K562 (cell line): ENCODE measurements at regions not wholly inside any gene's neighbourhood (a gene's known extent, or its start where the extent isn't known, plus 50 kb on each side); places are given as distances from the start of the nearest gene placed in this dataset.
A peak's percentile ranks its signal among the peaks of the same experiment; 100 is the strongest.

Experiments
- ATAC-seq: fragments of 200-7000 bp; cut with Tn5 transposase; 3 replicates; pipeline ENCODE4 v1.9.1; 2020; ENCODE audit warnings: moderate library complexity
- BruUV-seq: library from RNA; stranded (reverse); fragments of 400-500 nt; replicated peaks from 2 replicates; lab custom pipeline; 2021; lab: Mats Ljungman, UMichigan
- CTCF ChIA-PET: fragments of 300-600 bp; formaldehyde crosslinking; extraction: SDS; loops from one replicate; lab custom pipeline; 2021; ENCODE audit warnings: low intra/inter-chr PET ratio; lab: Yijun Ruan, JAX
- POLR2A ChIA-PET: fragments of 300-600, 350-650 bp; sonication (Branson Sonifier 250); formaldehyde crosslinking; extraction: SDS; loops from one replicate; lab custom pipeline; 2021; ENCODE audit warnings: antibody characterized with exemption, inconsistent platforms; lab: Yijun Ruan, JAX
- DNase-seq, 4 experiments: peaks; one replicate each; pipeline versions ENCODE4 v3.0.0 to v3.0.0-alpha.2; 2011 to 2018; ENCODE audit warnings: low spot score in 3 of 4, mixed read lengths in 3 of 4; ENCODE audit errors: extremely low read depth in 1 of 4
- FAIRE-seq: peaks from 2 replicates; lab custom pipeline; 2011; peaks lifted over from hg19 to GRCh38; lab: Jason Lieb, UNC
- H2AFZ ChIP-seq: 2 replicates; pipeline ENCODE4 v1.6.0; 2011; ENCODE audit warnings: low read depth, low read length, control low read depth, inconsistent platforms
- H3K27ac ChIP-seq: fragments of 200-600 bp; 3 replicates; pipeline ENCODE4 v1.8.0; 2011; ENCODE audit warnings: low read depth, mild to moderate bottlenecking, control low read depth, inconsistent platforms, low read length, moderate library complexity, mixed read lengths; ENCODE audit errors: extremely low read depth
- H3K27me3 ChIP-seq, 2 experiments: fragments of 300-600 bp in 1 of 2; 2 replicates in 1 of 2; 3 replicates in 1 of 2; pipeline versions ENCODE4 v1.6.0 to v1.8.0; 2011; ENCODE audit warnings: inconsistent platforms in 2 of 2, low read length in 2 of 2, mild to moderate bottlenecking in 1 of 2, mixed read lengths in 1 of 2, moderate library complexity in 1 of 2; ENCODE audit not compliant: control insufficient read depth in 2 of 2, insufficient read depth in 2 of 2
- H3K36me3 ChIP-seq: fragments of 300-600 bp; 3 replicates; pipeline ENCODE4 v1.8.0; 2011; ENCODE audit warnings: mild to moderate bottlenecking, low read length, inconsistent platforms; ENCODE audit not compliant: control insufficient read depth, insufficient read depth
- H3K4me1 ChIP-seq, 2 experiments: fragments of 200-600 bp in 1 of 2; replicated peaks in 1 of 2; 2 replicates in 1 of 2; 3 replicates in 1 of 2; pipeline versions ENCODE4 v1.5.1 to v1.8.0; 2011; ENCODE audit warnings: inconsistent platforms in 2 of 2, low read length in 2 of 2, mild to moderate bottlenecking in 1 of 2, mixed read lengths in 1 of 2, moderate library complexity in 1 of 2; ENCODE audit not compliant: control insufficient read depth in 2 of 2, insufficient read depth in 2 of 2
- H3K4me2 ChIP-seq: 2 replicates; pipeline ENCODE4 v1.6.1; 2011; ENCODE audit warnings: low read length, control low read depth, inconsistent platforms, mixed read lengths; ENCODE audit not compliant: insufficient read depth
- H3K4me3 ChIP-seq: fragments of 200-600 bp; sonication (generic), shearing (Covaris generic); 2 replicates; pipeline ENCODE4 v1.5.1; 2016; ENCODE audit warnings: control low read depth, inconsistent platforms
- H3K79me2 ChIP-seq: fragments of 200-600 bp; 3 replicates; pipeline ENCODE4 v1.8.0; 2011; ENCODE audit warnings: low read length, inconsistent platforms; ENCODE audit not compliant: control insufficient read depth, insufficient read depth
- H3K9ac ChIP-seq, 2 experiments: 2 replicates each; pipeline versions ENCODE4 v1.6.0 to v1.6.1; 2011; ENCODE audit warnings: low read depth in 2 of 2, low read length in 2 of 2, control low read depth in 1 of 2, inconsistent platforms in 1 of 2, mild to moderate bottlenecking in 1 of 2, mixed read lengths in 1 of 2; ENCODE audit not compliant: insufficient read depth in 1 of 2
- H3K9me1 ChIP-seq: one replicate; pipeline ENCODE4 v1.6.0; 2011; ENCODE audit warnings: inconsistent platforms, mild to moderate bottlenecking, low read length, moderate library complexity; ENCODE audit not compliant: control insufficient read depth, insufficient read depth
- H3K9me3 ChIP-seq: replicated peaks from 2 replicates; pipeline ENCODE4 v1.5.1; 2011; ENCODE audit warnings: low read depth, low read length, inconsistent platforms; ENCODE audit not compliant: control insufficient read depth, insufficient read depth
- H4K20me1 ChIP-seq: replicated peaks from 2 replicates; pipeline ENCODE4 v1.6.1; 2011; ENCODE audit warnings: low read length, inconsistent platforms, mixed read lengths; ENCODE audit not compliant: control insufficient read depth, insufficient read depth
- CREBBP ChIP-seq: IDR thresholded peaks from one replicate; pipeline ENCODE4 v1.6.1; 2012; ENCODE audit warnings: low read depth, mild to moderate bottlenecking, control low read depth, inconsistent platforms, low read length
- E4F1 ChIP-seq: fragments of 250-450 bp; sonication (Bioruptor Pico); IDR thresholded peaks from 2 replicates; pipeline ENCODE4 v1.5.0; 2021; ENCODE audit warnings: mild to moderate bottlenecking, borderline replicate concordance
- HES1 ChIP-seq: fragments of 450-650 bp; IDR thresholded peaks from 2 replicates; pipeline ENCODE4 v1.6.1; 2016; ENCODE audit warnings: low read depth, mild to moderate bottlenecking, moderate library complexity
- KAT8 ChIP-seq: fragments of 450-650 bp; IDR thresholded peaks from 2 replicates; pipeline ENCODE4 v1.6.1; 2016; ENCODE audit warnings: low read depth, mild to moderate bottlenecking
- KDM4B ChIP-seq, 2 experiments: fragments of 450-650 bp in 1 of 2; sonication (generic) in 1 of 2; IDR thresholded peaks; 2 replicates each; pipeline ENCODE4 v1.6.1; 2016 to 2017; ENCODE audit warnings: borderline replicate concordance in 2 of 2, antibody characterized with exemption in 1 of 2, low read depth in 1 of 2, mild to moderate bottlenecking in 1 of 2
- KLF13 ChIP-seq: fragments of 450-650 bp; IDR thresholded peaks from 2 replicates; pipeline ENCODE4 v1.6.1; 2016; ENCODE audit warnings: missing genetic modification characterization, low read depth, mild to moderate bottlenecking, missing compliant biosample characterization, moderate library complexity, borderline replicate concordance
- MIER1 ChIP-seq: fragments of 450-650 bp; IDR thresholded peaks from 2 replicates; pipeline ENCODE4 v1.6.1; 2016; ENCODE audit warnings: antibody characterized with exemption, mild to moderate bottlenecking, low read depth
- MLX ChIP-seq, 2 experiments: fragments of 450-650 bp in 1 of 2; sonication (generic) in 1 of 2; formaldehyde crosslinking; conservative IDR thresholded peaks; 2 replicates each; pipeline versions ENCODE4 v1.4.0 to v1.8.1; 2020 to 2022; ENCODE audit warnings: mild to moderate bottlenecking in 1 of 2, missing genetic modification reagents in 1 of 2
- NCOA4 ChIP-seq: fragments of 450-650 bp; IDR thresholded peaks from 2 replicates; pipeline ENCODE4 v1.6.1; 2018; ENCODE audit warnings: mild to moderate bottlenecking; ENCODE audit not compliant: partially characterized antibody
- NR2C2 ChIP-seq, 2 experiments: fragments of 200-800 bp in 1 of 2; sonication (Bioruptor generic) in 1 of 2; sonication (generic) in 1 of 2; formaldehyde crosslinking in 1 of 2; IDR thresholded peaks; 2 replicates each; pipeline versions ENCODE4 v1.6.1 to v1.8.0; 2016 to 2022; ENCODE audit warnings: mild to moderate bottlenecking in 1 of 2, missing compliant biosample characterization in 1 of 2, missing genetic modification characterization in 1 of 2, missing genetic modification reagents in 1 of 2
- PHB2 ChIP-seq: fragments of 450-650 bp; IDR thresholded peaks from 2 replicates; pipeline ENCODE4 v1.6.1; 2017; ENCODE audit warnings: low read depth
- RBM25 ChIP-seq: fragments of 200-400 bp; formaldehyde crosslinking; IDR thresholded peaks from 2 replicates; pipeline ENCODE4 v1.6.1; 2018; ENCODE audit warnings: low read length, low read depth, moderate library complexity; ENCODE audit not compliant: severe bottlenecking
- SNRNP70 ChIP-seq: fragments of 200-400 bp; formaldehyde crosslinking; optimal IDR thresholded peaks from 2 replicates; pipeline ENCODE3; 2017; ENCODE audit warnings: low read depth, low read length
- TCF3 ChIP-seq: sonication (generic); formaldehyde crosslinking; IDR thresholded peaks from 2 replicates; pipeline ENCODE4 v1.4.0; 2020; ENCODE audit warnings: mild to moderate bottlenecking, missing genetic modification reagents
- ZNF740 ChIP-seq, 3 experiments: fragments of 200-800 bp in 1 of 3; sonication (Bioruptor generic) in 1 of 3; sonication (generic) in 1 of 3; formaldehyde crosslinking in 1 of 3; IDR thresholded peaks; 2 replicates each; pipeline versions ENCODE4 v1.6.1 to v1.8.0; 2016 to 2022; ENCODE audit warnings: mild to moderate bottlenecking in 2 of 3, missing compliant biosample characterization in 2 of 3, missing genetic modification characterization in 2 of 3, missing genetic modification reagents in 1 of 3
- ZSCAN29 ChIP-seq: fragments of 450-650 bp; IDR thresholded peaks from 2 replicates; pipeline ENCODE4 v1.6.1; 2017
- WGBS: fragments of 100-300 bp; shearing (Covaris generic); methylation state at CpG from one replicate; pipeline ENCODE4 v1.1.6; 2016; ENCODE audit warnings: low coverage, mixed read lengths; ENCODE audit not compliant: insufficient coverage; ENCODE audit errors: missing lambda C conversion rate; 5-methylcytosine and 5-hydroxymethylcytosine counted together
- in situ Hi-C: fragments of 300-500 bp; cut with MboI; formaldehyde crosslinking; loops from 4 replicates; pipeline ENCODE4 v1.15.0; 2018; ENCODE audit warnings: inconsistent platforms, mixed read lengths
- intact Hi-C: fragments of 100-400 bp; cut with micrococcal nuclease; formaldehyde crosslinking; loops from 2 replicates; pipeline ENCODE4 v1.14.2; 2022

- CTCF ChIA-PET: no interaction called here
- TF ChIP-seq KAT8 (0 out of 2 replicates have a peak, but pooled peaks have one; percentile 18), SNRNP70 (no peak), PHB2 (no peak), ZSCAN29 (no peak), MLX (CRISPR knock-in tag; conservative IDR thresholded peaks at IDR 0.05) (no peak), E4F1 (CRISPR knock-in tag) (no peak), KDM4B (IDR thresholded peaks at IDR 0.05; ENCODE audit: borderline replicate concordance in 2 of 2, low read depth in 1 of 2) (0 out of 4 replicates have a peak, but pooled peaks of 1 of the 2 experiments have one; percentile 4), KLF13 (tag) (no peak), HES1 (no peak), RBM25 (no peak), ZNF740 (CRISPR knock-in tag; IDR thresholded peaks at IDR 0.05) (no peak), ZNF740 (tag; IDR thresholded peaks at IDR 0.05) (no peak), TCF3 (CRISPR knock-in tag) (no peak), MIER1 (0 out of 2 replicates have a peak, but pooled peaks have one; percentile 43), NR2C2 (CRISPR knock-in tag; IDR thresholded peaks at IDR 0.05) (no peak), NR2C2 (tag; IDR thresholded peaks at IDR 0.05) (peak; percentile 37), NCOA4 (no peak), CREBBP (no peak)
Observed at GRCh38 chr6:27092316-27092692, 155.2 kb upstream of the PRSS16 start.

More at GRCh38 chr6:27092316-27092692, 155.2 kb upstream of the PRSS16 start:
- in situ Hi-C loops (no loop called here), intact Hi-C loops (no loop called here)
- peak overlapping the region; percentile 92 for H2AFZ ChIP-seq
- POLR2A ChIA-PET: interaction anchor here (0.7 to 2.0 kb wide), 7 partner anchors 9 to 1062 kb away, joined by 3 to 9 read pairs (median 4); a partner anchor contains a TSS
- H3K27ac ChIP-seq: peak overlapping the region; percentile 80
- H3K9me1 ChIP-seq: no peaks in the 10 kb centered on the region
- FAIRE-seq (no peak), DNase-seq (no peak), ATAC-seq (no peak)
- no peaks in the 10 kb centered on the region for H3K79me2 ChIP-seq
- H3K4me2 ChIP-seq: peak overlapping the region; percentile 94
- H3K9me3 ChIP-seq: no peaks in the 10 kb centered on the region
- H3K27me3 ChIP-seq: no peaks in the 10 kb centered on the region
- BruUV-seq: no TSS peak
- peaks cover 4 to 5% of the 10 kb centered on the region in 2 experiments; a peak in 3 of 5 replicates for H3K4me1 ChIP-seq
- no peaks in the 10 kb centered on the region for H4K20me1 ChIP-seq
- peak overlapping the region; percentile 82 to 89 for H3K9ac ChIP-seq
- 5% methylated on average over 8 of the region's 8 CpGs for WGBS
- peak overlapping the region; percentile 48 for H3K4me3 ChIP-seq
- H3K36me3 ChIP-seq: no peaks in the 10 kb centered on the region
